WTC11 (cell line): ENCODE measurements at regions not wholly inside any gene's neighbourhood (a gene's known extent, or its start where the extent isn't known, plus 50 kb on each side); places are given as distances from the start of the nearest gene placed in this dataset.

Source experiments
- ATAC-seq: fragments of 200-7000 bp; cut with Tn5 transposase; 2 replicates; pipeline ENCODE4 v1.10.0; 2021; ENCODE audit warnings: mild to moderate bottlenecking, moderate library complexity
- CTCF ChIA-PET: fragments of 300-600 bp; sonication (Branson Sonifier 250); formaldehyde crosslinking; loops from one replicate; lab custom pipeline; 2021; ENCODE audit warnings: antibody characterized with exemption; lab: Charles Lee
- POLR2A ChIA-PET: fragments of 350-600 bp; sonication (Branson Sonifier 250); formaldehyde crosslinking; loops from one replicate; lab custom pipeline; 2021; ENCODE audit warnings: antibody characterized with exemption; lab: Charles Lee
- DNase-seq: peaks from one replicate; pipeline ENCODE4 v3.0.0; 2021; ENCODE audit warnings: low spot score
- H3K27ac Mint-ChIP-seq: 2 replicates; pipeline ENCODE4 v1.8.0; 2021; ENCODE audit warnings: mixed read lengths
- H3K27me3 Mint-ChIP-seq: 2 replicates; pipeline ENCODE4 v1.8.0; 2021; ENCODE audit warnings: low read depth, mild to moderate bottlenecking, moderate library complexity, mixed read lengths
- H3K36me3 Mint-ChIP-seq: 2 replicates; pipeline ENCODE4 v1.8.0; 2021; ENCODE audit warnings: mixed read lengths
- H3K4me1 Mint-ChIP-seq: 2 replicates; pipeline ENCODE4 v1.8.0; 2022; ENCODE audit warnings: mixed read lengths
- H3K4me3 Mint-ChIP-seq: 2 replicates; pipeline ENCODE4 v1.8.0; 2021; ENCODE audit warnings: mild to moderate bottlenecking, moderate library complexity, mixed read lengths
- H3K9me3 Mint-ChIP-seq: 2 replicates; pipeline ENCODE4 v1.8.0; 2021; ENCODE audit warnings: mixed read lengths
- ESRRA ChIP-seq: sonication (generic); formaldehyde crosslinking; IDR thresholded peaks from 2 replicates; pipeline ENCODE4 v1.8.1; 2022; ENCODE audit warnings: mild to moderate bottlenecking, missing genetic modification reagents, borderline replicate concordance
- FOXK1 ChIP-seq: sonication (generic); formaldehyde crosslinking; IDR thresholded peaks from 2 replicates; pipeline ENCODE4 v1.8.0; 2022; ENCODE audit warnings: mild to moderate bottlenecking, moderate library complexity, missing genetic modification reagents
- JUN ChIP-seq: sonication (generic); formaldehyde crosslinking; IDR thresholded peaks from 2 replicates; pipeline ENCODE4 v1.8.0; 2023; ENCODE audit warnings: mild to moderate bottlenecking, missing genetic modification reagents
- MAX ChIP-seq: sonication (generic); formaldehyde crosslinking; IDR thresholded peaks from 2 replicates; pipeline ENCODE4 v1.8.0; 2022; ENCODE audit warnings: mild to moderate bottlenecking, missing genetic modification reagents
- MYBL2 ChIP-seq: sonication (generic); formaldehyde crosslinking; IDR thresholded peaks from 2 replicates; pipeline ENCODE4 v1.8.1; 2023; ENCODE audit warnings: mild to moderate bottlenecking, moderate library complexity, missing genetic modification reagents
- NFE2L1 ChIP-seq: sonication (generic); formaldehyde crosslinking; IDR thresholded peaks from 2 replicates; pipeline ENCODE4 v1.8.1; 2023; ENCODE audit warnings: missing genetic modification reagents
- SMAD3 ChIP-seq: sonication (generic); formaldehyde crosslinking; IDR thresholded peaks from 2 replicates; pipeline ENCODE4 v1.8.0; 2022; ENCODE audit warnings: missing genetic modification reagents, mild to moderate bottlenecking, borderline replicate concordance
- SOX15 ChIP-seq: fragments of 250-450 bp; sonication (Bioruptor Pico); IDR thresholded peaks from 2 replicates; pipeline ENCODE4 v1.9.0; 2021; ENCODE audit warnings: mild to moderate bottlenecking
- STAT6 ChIP-seq: sonication (generic); formaldehyde crosslinking; conservative IDR thresholded peaks from 2 replicates; pipeline ENCODE4 v1.8.1; 2023; ENCODE audit warnings: mild to moderate bottlenecking, low read depth, missing genetic modification reagents, moderate library complexity
- TP53 ChIP-seq: sonication (generic); formaldehyde crosslinking; IDR thresholded peaks from 2 replicates; pipeline ENCODE4 v1.8.1; 2023; ENCODE audit warnings: mild to moderate bottlenecking, missing genetic modification reagents
- ZNF425 ChIP-seq: fragments of 250-450 bp; sonication (Bioruptor Pico); conservative IDR thresholded peaks from 2 replicates; pipeline ENCODE4 v1.9.0; 2021; ENCODE audit warnings: mild to moderate bottlenecking
- TF ChIP-seq, protein P1 (sequence below): sonication (generic); formaldehyde crosslinking; IDR thresholded peaks from 2 replicates; pipeline ENCODE4 v1.8.0; 2022; ENCODE audit warnings: mild to moderate bottlenecking, missing genetic modification reagents
- TF ChIP-seq, protein P2 (sequence below): sonication (generic); formaldehyde crosslinking; IDR thresholded peaks from 2 replicates; pipeline ENCODE4 v1.8.0; 2022; ENCODE audit warnings: mild to moderate bottlenecking, missing genetic modification reagents
- TF ChIP-seq, protein P3 (sequence below): sonication (generic); formaldehyde crosslinking; conservative IDR thresholded peaks from 2 replicates; pipeline ENCODE4 v1.8.1; 2022; ENCODE audit warnings: mild to moderate bottlenecking, missing genetic modification reagents
- TF ChIP-seq, protein P4 (sequence below): sonication (generic); formaldehyde crosslinking; IDR thresholded peaks from 2 replicates; pipeline ENCODE4 v1.8.0; 2023; ENCODE audit warnings: missing genetic modification reagents
- TF ChIP-seq, protein P5 (sequence below): fragments of 250-450 bp; sonication (Bioruptor Pico); IDR thresholded peaks from 2 replicates; pipeline ENCODE4 v1.9.0; 2021; ENCODE audit warnings: mild to moderate bottlenecking

- Mint-ChIP-seq H3K27me3 (no peaks in the 10 kb centered on the region), H3K4me1 (peaks cover 73% of the 10 kb centered on the region), H3K27ac (peak overlapping the region; percentile 60), H3K4me3 (no peak overlapping the region)
- ChIA-PET POLR2A (interaction anchor here (0.7 to 0.9 kb wide), 2 partner anchors 11 to 55 kb away, joined by 3 to 4 read pairs; no protein-coding TSS in a partner anchor), CTCF (interaction anchor here (1.1 to 1.2 kb wide), 2 partner anchors 62 to 71 kb away, joined by 4 to 7 read pairs; no protein-coding TSS in a partner anchor)
- DNase-seq (no peak), ATAC-seq (no peak)
- TF ChIP-seq, protein P1, sequence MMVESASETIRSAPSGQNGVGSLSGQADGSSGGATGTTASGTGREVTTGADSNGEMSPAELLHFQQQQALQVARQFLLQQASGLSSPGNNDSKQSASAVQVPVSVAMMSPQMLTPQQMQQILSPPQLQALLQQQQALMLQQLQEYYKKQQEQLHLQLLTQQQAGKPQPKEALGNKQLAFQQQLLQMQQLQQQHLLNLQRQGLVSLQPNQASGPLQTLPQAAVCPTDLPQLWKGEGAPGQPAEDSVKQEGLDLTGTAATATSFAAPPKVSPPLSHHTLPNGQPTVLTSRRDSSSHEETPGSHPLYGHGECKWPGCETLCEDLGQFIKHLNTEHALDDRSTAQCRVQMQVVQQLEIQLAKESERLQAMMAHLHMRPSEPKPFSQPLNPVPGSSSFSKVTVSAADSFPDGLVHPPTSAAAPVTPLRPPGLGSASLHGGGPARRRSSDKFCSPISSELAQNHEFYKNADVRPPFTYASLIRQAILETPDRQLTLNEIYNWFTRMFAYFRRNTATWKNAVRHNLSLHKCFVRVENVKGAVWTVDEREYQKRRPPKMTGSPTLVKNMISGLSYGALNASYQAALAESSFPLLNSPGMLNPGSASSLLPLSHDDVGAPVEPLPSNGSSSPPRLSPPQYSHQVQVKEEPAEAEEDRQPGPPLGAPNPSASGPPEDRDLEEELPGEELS (CRISPR knock-in tag), result no peak
- no peak for TF ChIP-seq FOXK1
- TF ChIP-seq, protein P2, sequence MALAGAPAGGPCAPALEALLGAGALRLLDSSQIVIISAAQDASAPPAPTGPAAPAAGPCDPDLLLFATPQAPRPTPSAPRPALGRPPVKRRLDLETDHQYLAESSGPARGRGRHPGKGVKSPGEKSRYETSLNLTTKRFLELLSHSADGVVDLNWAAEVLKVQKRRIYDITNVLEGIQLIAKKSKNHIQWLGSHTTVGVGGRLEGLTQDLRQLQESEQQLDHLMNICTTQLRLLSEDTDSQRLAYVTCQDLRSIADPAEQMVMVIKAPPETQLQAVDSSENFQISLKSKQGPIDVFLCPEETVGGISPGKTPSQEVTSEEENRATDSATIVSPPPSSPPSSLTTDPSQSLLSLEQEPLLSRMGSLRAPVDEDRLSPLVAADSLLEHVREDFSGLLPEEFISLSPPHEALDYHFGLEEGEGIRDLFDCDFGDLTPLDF (CRISPR knock-in tag), result no peak
- no peak for TF ChIP-seq MYBL2
- no peak for TF ChIP-seq SOX15 (CRISPR knock-in tag)
- TF ChIP-seq, protein P3, sequence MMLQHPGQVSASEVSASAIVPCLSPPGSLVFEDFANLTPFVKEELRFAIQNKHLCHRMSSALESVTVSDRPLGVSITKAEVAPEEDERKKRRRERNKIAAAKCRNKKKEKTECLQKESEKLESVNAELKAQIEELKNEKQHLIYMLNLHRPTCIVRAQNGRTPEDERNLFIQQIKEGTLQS (CRISPR knock-in tag), result no peak
- TF ChIP-seq SMAD3, result no peak
- TF ChIP-seq NFE2L1, result no peak
- TF ChIP-seq ESRRA (CRISPR knock-in tag), result no peak
- peak; percentile 41; the same call in 1 of the 2 replicates for TF ChIP-seq ZNF425 (CRISPR knock-in tag)
- no peak for TF ChIP-seq JUN
- TF ChIP-seq, protein P4, sequence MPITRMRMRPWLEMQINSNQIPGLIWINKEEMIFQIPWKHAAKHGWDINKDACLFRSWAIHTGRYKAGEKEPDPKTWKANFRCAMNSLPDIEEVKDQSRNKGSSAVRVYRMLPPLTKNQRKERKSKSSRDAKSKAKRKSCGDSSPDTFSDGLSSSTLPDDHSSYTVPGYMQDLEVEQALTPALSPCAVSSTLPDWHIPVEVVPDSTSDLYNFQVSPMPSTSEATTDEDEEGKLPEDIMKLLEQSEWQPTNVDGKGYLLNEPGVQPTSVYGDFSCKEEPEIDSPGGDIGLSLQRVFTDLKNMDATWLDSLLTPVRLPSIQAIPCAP (CRISPR knock-in tag), result no peak
- TF ChIP-seq, protein P5, sequence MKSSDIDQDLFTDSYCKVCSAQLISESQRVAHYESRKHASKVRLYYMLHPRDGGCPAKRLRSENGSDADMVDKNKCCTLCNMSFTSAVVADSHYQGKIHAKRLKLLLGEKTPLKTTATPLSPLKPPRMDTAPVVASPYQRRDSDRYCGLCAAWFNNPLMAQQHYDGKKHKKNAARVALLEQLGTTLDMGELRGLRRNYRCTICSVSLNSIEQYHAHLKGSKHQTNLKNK (CRISPR knock-in tag), result 0 out of 2 replicates have a peak, but pooled peaks have one; percentile 56
- TF ChIP-seq TP53, result no peak
- TF ChIP-seq MAX (CRISPR knock-in tag), result no peak
- no peak for TF ChIP-seq STAT6 (CRISPR knock-in tag)
- TF ChIP-seq, all 79 proteins: peak for 2
- Mint-ChIP-seq H3K9me3 (no peaks in the 10 kb centered on the region), H3K36me3 (peaks cover 88% of the 10 kb centered on the region)
Observed at GRCh38 chr1:223019256-223019655, 123.8 kb downstream of the TLR5 start.
